ENCODE measurements at regions not wholly inside any gene's neighbourhood (a gene's known extent, or its start where the extent isn't known, plus 50 kb on each side); places are given as distances from the start of the nearest gene placed in this dataset.

DNA sequence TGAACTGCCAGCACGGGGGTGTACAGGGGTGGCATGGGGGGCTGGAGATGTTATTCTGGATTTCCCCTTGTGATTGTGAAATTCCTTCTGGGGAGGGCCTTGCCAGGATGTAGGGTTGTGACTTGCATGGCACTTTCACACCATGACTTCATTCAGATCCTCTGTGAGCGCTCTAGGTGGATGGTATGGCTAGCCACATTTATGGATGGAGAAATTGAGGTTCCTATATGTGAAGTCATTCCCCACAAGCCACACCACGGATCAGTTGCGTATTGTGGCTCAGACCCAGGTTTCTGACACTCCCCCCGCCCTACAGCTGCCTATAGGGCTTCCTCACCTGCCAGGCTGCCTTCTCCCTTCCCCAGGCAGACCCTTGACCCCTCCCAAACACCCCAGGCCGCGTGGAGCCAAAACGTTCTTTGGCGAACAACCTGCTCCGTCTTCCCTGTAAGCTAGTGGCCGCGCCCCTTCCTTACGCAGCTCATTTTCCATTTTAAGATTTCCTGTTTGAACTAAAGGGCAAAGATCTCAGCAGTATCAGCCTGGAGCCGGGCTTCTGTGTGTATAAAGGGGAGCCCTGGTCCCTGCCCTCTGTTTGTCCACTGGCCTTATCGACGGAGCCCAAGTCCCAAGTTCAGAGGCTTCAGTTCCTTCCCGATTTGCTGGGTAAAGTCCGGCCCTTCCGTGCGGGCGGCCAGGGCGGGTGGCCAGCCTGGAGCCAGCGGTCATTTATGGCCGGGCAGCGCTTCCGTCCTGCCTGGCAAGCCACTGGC is 97.8 kb upstream of the KLF4 start:
- TF ChIP-seq, protein P1, sequence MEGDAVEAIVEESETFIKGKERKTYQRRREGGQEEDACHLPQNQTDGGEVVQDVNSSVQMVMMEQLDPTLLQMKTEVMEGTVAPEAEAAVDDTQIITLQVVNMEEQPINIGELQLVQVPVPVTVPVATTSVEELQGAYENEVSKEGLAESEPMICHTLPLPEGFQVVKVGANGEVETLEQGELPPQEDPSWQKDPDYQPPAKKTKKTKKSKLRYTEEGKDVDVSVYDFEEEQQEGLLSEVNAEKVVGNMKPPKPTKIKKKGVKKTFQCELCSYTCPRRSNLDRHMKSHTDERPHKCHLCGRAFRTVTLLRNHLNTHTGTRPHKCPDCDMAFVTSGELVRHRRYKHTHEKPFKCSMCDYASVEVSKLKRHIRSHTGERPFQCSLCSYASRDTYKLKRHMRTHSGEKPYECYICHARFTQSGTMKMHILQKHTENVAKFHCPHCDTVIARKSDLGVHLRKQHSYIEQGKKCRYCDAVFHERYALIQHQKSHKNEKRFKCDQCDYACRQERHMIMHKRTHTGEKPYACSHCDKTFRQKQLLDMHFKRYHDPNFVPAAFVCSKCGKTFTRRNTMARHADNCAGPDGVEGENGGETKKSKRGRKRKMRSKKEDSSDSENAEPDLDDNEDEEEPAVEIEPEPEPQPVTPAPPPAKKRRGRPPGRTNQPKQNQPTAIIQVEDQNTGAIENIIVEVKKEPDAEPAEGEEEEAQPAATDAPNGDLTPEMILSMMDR (optimal IDR thresholded peaks at IDR 0.05 in 1 of 3, IDR thresholded peaks at IDR 0.05 in 1 of 3, conservative IDR thresholded peaks at IDR 0.05 in 1 of 3; ENCODE audit: extremely low read depth in 1 of 3, insufficient read depth in 2 of 3, low read length in 3 of 3), result no peak
- no peak for TF ChIP-seq EZH2 (IDR thresholded peaks at IDR 0.05; ENCODE audit: low read length)

Data from keratinocyte (primary cell).